ENCODE measurements at regions not wholly inside any gene's neighbourhood (a gene's known extent, or its start where the extent isn't known, plus 50 kb on each side); places are given as distances from the start of the nearest gene placed in this dataset.

GRCh38 chr15:60093273-60094067 lies 89.4 kb downstream of the FOXB1 start:
- Histone ChIP-seq H3K79me2 (ENCODE audit: control insufficient read depth, insufficient read depth, low read length, poor library complexity) (no peaks in the 10 kb centered on the region), H3K36me3 (ENCODE audit: control insufficient read depth in 1 of 2, insufficient read depth in 2 of 2, low read length in 2 of 2) (no peaks in the 10 kb centered on the region), H2BK5ac (ENCODE audit: low read depth, low read length, poor library complexity) (no peak overlapping the region), H2BK12ac (ENCODE audit: low read length) (peak overlapping the region; percentile 45), H2BK120ac (ENCODE audit: insufficient read depth, low read length, poor library complexity) (no peak overlapping the region), H2AFZ (ENCODE audit: insufficient read depth, low read length, poor library complexity) (no peak overlapping the region), H4K12ac (ENCODE audit: low read depth, low read length) (no peak overlapping the region), H3K9me3 (ENCODE audit: insufficient read depth, low read depth, low read length) (no peaks in the 10 kb centered on the region), H3K79me1 (ENCODE audit: low read length) (peaks cover 6% of the 10 kb centered on the region), H3K4me2 (ENCODE audit: low read length) (no peak overlapping the region), H3K18ac (ENCODE audit: low read length) (no peak overlapping the region), H3K4me3 (ENCODE audit: low read depth, low read length) (no peak overlapping the region), H3K27ac (ENCODE audit: low read depth, low read length) (no peak overlapping the region), H3K4ac (ENCODE audit: low read depth, low read length) (no peak overlapping the region), H3K4me1 (ENCODE audit: control insufficient read depth in 1 of 2, insufficient read depth in 2 of 2, low read length in 2 of 2) (peaks cover 4 to 11% of the 10 kb centered on the region in 2 experiments), H3K9ac (ENCODE audit: low read length) (no peak overlapping the region), H4K8ac (ENCODE audit: low read depth, low read length) (no peak overlapping the region), H3K14ac (ENCODE audit: low read length) (no peak overlapping the region), H3K27me3 (ENCODE audit: insufficient read depth, low read length) (no peaks in the 10 kb centered on the region), H3K23ac (ENCODE audit: low read length) (no peak overlapping the region), H2AK5ac (ENCODE audit: low read length) (no peak overlapping the region), H4K91ac (ENCODE audit: low read depth, low read length) (no peak overlapping the region)
- no CpG with 5 or more reads among the region's 4 CpGs for WGBS (ENCODE audit: extremely low coverage, insufficient coverage, insufficient read length)
- peak in 1 of 2 donors; percentile 5 for DNase-seq

DNA sequence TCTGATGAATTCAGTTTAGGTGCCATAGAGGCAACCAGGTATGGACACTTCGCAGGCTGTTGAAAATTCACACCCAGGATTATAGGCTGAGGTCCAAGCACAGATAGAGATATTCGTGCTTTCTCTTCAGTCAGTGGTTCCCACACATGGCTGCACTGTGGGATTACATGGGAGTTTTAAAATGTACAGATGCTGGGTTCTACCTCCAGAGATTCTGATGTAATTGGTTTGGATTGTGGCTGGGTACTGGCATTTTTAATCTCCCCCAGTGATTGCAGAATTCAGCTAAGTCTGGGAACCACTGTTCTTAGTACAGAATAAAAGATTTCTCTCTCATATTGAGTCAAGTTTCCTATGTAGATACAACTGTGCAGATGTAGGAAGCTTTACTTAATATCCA lies 91.6 kb downstream of the FOXB1 start:
- peak in 1 of 2 donors; percentile 17 for DNase-seq
- Histone ChIP-seq H3K27ac (ENCODE audit: low read depth, low read length) (no peak overlapping the region), H3K4me3 (ENCODE audit: low read depth, low read length) (no peak overlapping the region), H3K14ac (ENCODE audit: low read length) (no peak overlapping the region), H2BK5ac (ENCODE audit: low read depth, low read length, poor library complexity) (no peak overlapping the region), H3K18ac (ENCODE audit: low read length) (no peak overlapping the region), H4K12ac (ENCODE audit: low read depth, low read length) (no peak overlapping the region), H4K8ac (ENCODE audit: low read depth, low read length) (no peak overlapping the region), H3K9me3 (ENCODE audit: insufficient read depth, low read depth, low read length) (no peaks in the 10 kb centered on the region), H2AFZ (ENCODE audit: insufficient read depth, low read length, poor library complexity) (no peak overlapping the region), H3K4me2 (ENCODE audit: low read length) (no peak overlapping the region), H4K91ac (ENCODE audit: low read depth, low read length) (no peak overlapping the region), H3K27me3 (ENCODE audit: insufficient read depth, low read length) (no peaks in the 10 kb centered on the region), H3K36me3 (ENCODE audit: control insufficient read depth in 1 of 2, insufficient read depth in 2 of 2, low read length in 2 of 2) (no peaks in the 10 kb centered on the region), H2BK120ac (ENCODE audit: insufficient read depth, low read length, poor library complexity) (no peak overlapping the region), H3K23ac (ENCODE audit: low read length) (no peak overlapping the region), H3K4me1 (ENCODE audit: control insufficient read depth in 1 of 2, insufficient read depth in 2 of 2, low read length in 2 of 2) (peaks cover 1 to 8% of the 10 kb centered on the region in 2 experiments), H2BK12ac (ENCODE audit: low read length) (no peak overlapping the region), H3K79me2 (ENCODE audit: control insufficient read depth, insufficient read depth, low read length, poor library complexity) (no peaks in the 10 kb centered on the region), H3K79me1 (ENCODE audit: low read length) (peaks cover 2% of the 10 kb centered on the region), H2AK5ac (ENCODE audit: low read length) (no peak overlapping the region), H3K9ac (ENCODE audit: low read length) (no peak overlapping the region), H3K4ac (ENCODE audit: low read depth, low read length) (no peak overlapping the region)
- WGBS (ENCODE audit: extremely low coverage, insufficient coverage, insufficient read length), result no CpG with 5 or more reads among the region's 2 CpGs

- no CpG with 5 or more reads among the region's 4 CpGs for WGBS (ENCODE audit: extremely low coverage, insufficient coverage, insufficient read length)
- peak; percentile 13 to 50 for DNase-seq
- Histone ChIP-seq H3K18ac (ENCODE audit: low read length) (no peak overlapping the region), H2BK12ac (ENCODE audit: low read length) (no peak overlapping the region), H3K23ac (ENCODE audit: low read length) (no peak overlapping the region), H3K4ac (ENCODE audit: low read depth, low read length) (no peak overlapping the region), H4K91ac (ENCODE audit: low read depth, low read length) (no peak overlapping the region), H3K4me3 (ENCODE audit: low read depth, low read length) (no peak overlapping the region), H3K9me3 (ENCODE audit: insufficient read depth, low read depth, low read length) (no peaks in the 10 kb centered on the region), H3K9ac (ENCODE audit: low read length) (no peak overlapping the region), H3K27me3 (ENCODE audit: insufficient read depth, low read length) (no peaks in the 10 kb centered on the region), H3K79me1 (ENCODE audit: low read length) (no peaks in the 10 kb centered on the region), H2AK5ac (ENCODE audit: low read length) (no peak overlapping the region), H3K79me2 (ENCODE audit: control insufficient read depth, insufficient read depth, low read length, poor library complexity) (no peaks in the 10 kb centered on the region), H4K8ac (ENCODE audit: low read depth, low read length) (no peak overlapping the region), H3K14ac (ENCODE audit: low read length) (no peak overlapping the region), H2BK120ac (ENCODE audit: insufficient read depth, low read length, poor library complexity) (no peak overlapping the region), H3K27ac (ENCODE audit: low read depth, low read length) (no peak overlapping the region), H4K12ac (ENCODE audit: low read depth, low read length) (no peak overlapping the region), H3K4me2 (ENCODE audit: low read length) (no peak overlapping the region), H3K4me1 (ENCODE audit: control insufficient read depth in 1 of 2, insufficient read depth in 2 of 2, low read length in 2 of 2) (peaks cover 0 to 6% of the 10 kb centered on the region in 2 experiments), H3K36me3 (ENCODE audit: control insufficient read depth in 1 of 2, insufficient read depth in 2 of 2, low read length in 2 of 2) (no peaks in the 10 kb centered on the region), H2BK5ac (ENCODE audit: low read depth, low read length, poor library complexity) (no peak overlapping the region), H2AFZ (ENCODE audit: insufficient read depth, low read length, poor library complexity) (no peak overlapping the region)
Measured at GRCh38 chr15:60096157-60096556, 92.0 kb downstream of the FOXB1 start.

DNA sequence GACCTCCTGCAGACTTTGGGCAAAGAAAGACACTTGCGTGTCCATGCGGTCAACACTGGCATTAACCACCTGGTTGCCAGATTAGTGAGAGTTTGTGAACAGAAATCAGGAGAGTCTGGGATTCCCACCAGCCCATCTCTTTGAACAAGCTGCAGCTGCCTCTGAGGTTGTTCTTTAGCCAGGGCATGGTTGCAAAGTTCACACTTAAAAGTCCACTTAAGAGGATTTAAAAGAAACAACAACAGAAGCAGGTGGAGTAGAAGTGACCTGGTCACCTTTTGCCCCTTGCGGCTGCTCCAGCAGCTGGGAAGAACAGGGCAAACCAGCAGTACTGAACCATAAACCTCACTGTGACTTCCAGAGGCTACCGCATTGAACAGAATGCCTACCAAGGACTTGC lies 97.3 kb downstream of the FOXB1 start:
- no peak overlapping the region for H3K4ac ChIP-seq (ENCODE audit: low read depth, low read length)
- no peak overlapping the region for H2BK12ac ChIP-seq (ENCODE audit: low read length)
- H3K27ac ChIP-seq (ENCODE audit: low read depth, low read length), result no peak overlapping the region
- H3K79me2 ChIP-seq (ENCODE audit: control insufficient read depth, insufficient read depth, low read length, poor library complexity), result no peaks in the 10 kb centered on the region
- no peak overlapping the region for H2BK120ac ChIP-seq (ENCODE audit: insufficient read depth, low read length, poor library complexity)
- no CpG with 5 or more reads among the region's 4 CpGs for WGBS (ENCODE audit: extremely low coverage, insufficient coverage, insufficient read length)
- H4K8ac ChIP-seq (ENCODE audit: low read depth, low read length), result no peak overlapping the region
- no peak overlapping the region for H2AFZ ChIP-seq (ENCODE audit: insufficient read depth, low read length, poor library complexity)
- H3K79me1 ChIP-seq (ENCODE audit: low read length), result no peaks in the 10 kb centered on the region
- no peak overlapping the region for H2AK5ac ChIP-seq (ENCODE audit: low read length)
- H3K23ac ChIP-seq (ENCODE audit: low read length), result no peak overlapping the region
- H3K9me3 ChIP-seq (ENCODE audit: insufficient read depth, low read depth, low read length), result no peaks in the 10 kb centered on the region
- H3K9ac ChIP-seq (ENCODE audit: low read length), result no peak overlapping the region
- H3K18ac ChIP-seq (ENCODE audit: low read length), result no peak overlapping the region
- H3K4me1 ChIP-seq (ENCODE audit: control insufficient read depth in 1 of 2, insufficient read depth in 2 of 2, low read length in 2 of 2), result peaks cover 0 to 8% of the 10 kb centered on the region in 2 experiments
- no peaks in the 10 kb centered on the region for H3K27me3 ChIP-seq (ENCODE audit: insufficient read depth, low read length)
- no peak overlapping the region for H4K91ac ChIP-seq (ENCODE audit: low read depth, low read length)
- H3K14ac ChIP-seq (ENCODE audit: low read length), result no peak overlapping the region
- H3K4me2 ChIP-seq (ENCODE audit: low read length), result no peak overlapping the region
- no peak for DNase-seq
- no peak overlapping the region for H4K12ac ChIP-seq (ENCODE audit: low read depth, low read length)
- no peaks in the 10 kb centered on the region for H3K36me3 ChIP-seq (ENCODE audit: control insufficient read depth in 1 of 2, insufficient read depth in 2 of 2, low read length in 2 of 2)
- no peak overlapping the region for H2BK5ac ChIP-seq (ENCODE audit: low read depth, low read length, poor library complexity)
- no peak overlapping the region for H3K4me3 ChIP-seq (ENCODE audit: low read depth, low read length)
